Colonic mucosa (tissue), 4 donors: ENCODE measurements at regions not wholly inside any gene's neighbourhood (a gene's known extent, or its start where the extent isn't known, plus 50 kb on each side); places are given as distances from the start of the nearest gene placed in this dataset.

ENCODE experiments used
- DNase-seq: peaks from one replicate; pipeline ENCODE4 v3.0.0-alpha.2; 2020
- H3K27ac ChIP-seq: fragments of 200-600 bp; one replicate; pipeline ENCODE4 v1.8.0; 2021
- H3K27me3 ChIP-seq: fragments of 200-600 bp; one replicate; pipeline ENCODE4 v1.8.0; 2021
- H3K36me3 ChIP-seq: fragments of 200-600 bp; one replicate; pipeline ENCODE4 v1.8.0; 2021
- H3K4me1 ChIP-seq: fragments of 200-600 bp; one replicate; pipeline ENCODE4 v1.8.0; 2021; ENCODE audit warnings: mild to moderate bottlenecking
- H3K4me3 ChIP-seq: fragments of 200-600 bp; one replicate; pipeline ENCODE4 v1.8.0; 2021
- H3K9ac ChIP-seq, 2 donors: one replicate each; pipeline ENCODE4 v1.7.0; 2013; ENCODE audit warnings: control low read depth in 2 of 2, low read depth in 2 of 2, low read length in 2 of 2
- H3K9me3 ChIP-seq: fragments of 200-600 bp; one replicate; pipeline ENCODE4 v1.8.0; 2021
- CTCF ChIP-seq: fragments of 200-600 bp; IDR thresholded peaks from one replicate; pipeline ENCODE4 v1.8.0; 2022; ENCODE audit warnings: antibody characterized with exemption, mild to moderate bottlenecking
- intact Hi-C: fragments of 100-400 bp; cut with DNase I; formaldehyde crosslinking; loops from one replicate; pipeline ENCODE4 v1.14.1; 2022
- donor health status: healthy.
- donor health status: DM: no; HTN: no; CAD: no.
- donor health status: DM: no; HTN: no; CAD: no.

- Histone ChIP-seq H3K4me1 (no peaks in the 10 kb centered on the region), H3K4me3 (no peak overlapping the region), H3K36me3 (no peaks in the 10 kb centered on the region), H3K27ac (no peak overlapping the region), H3K9ac (no peak overlapping the region), H3K27me3 (no peaks in the 10 kb centered on the region), H3K9me3 (no peaks in the 10 kb centered on the region)
- intact Hi-C loops = no loop called here
- DNase-seq = no peak
- TF ChIP-seq CTCF = no peak
Observed at GRCh38 chr2:176463546-176463945, 194.3 kb downstream of the MTX2 start.

DNA sequence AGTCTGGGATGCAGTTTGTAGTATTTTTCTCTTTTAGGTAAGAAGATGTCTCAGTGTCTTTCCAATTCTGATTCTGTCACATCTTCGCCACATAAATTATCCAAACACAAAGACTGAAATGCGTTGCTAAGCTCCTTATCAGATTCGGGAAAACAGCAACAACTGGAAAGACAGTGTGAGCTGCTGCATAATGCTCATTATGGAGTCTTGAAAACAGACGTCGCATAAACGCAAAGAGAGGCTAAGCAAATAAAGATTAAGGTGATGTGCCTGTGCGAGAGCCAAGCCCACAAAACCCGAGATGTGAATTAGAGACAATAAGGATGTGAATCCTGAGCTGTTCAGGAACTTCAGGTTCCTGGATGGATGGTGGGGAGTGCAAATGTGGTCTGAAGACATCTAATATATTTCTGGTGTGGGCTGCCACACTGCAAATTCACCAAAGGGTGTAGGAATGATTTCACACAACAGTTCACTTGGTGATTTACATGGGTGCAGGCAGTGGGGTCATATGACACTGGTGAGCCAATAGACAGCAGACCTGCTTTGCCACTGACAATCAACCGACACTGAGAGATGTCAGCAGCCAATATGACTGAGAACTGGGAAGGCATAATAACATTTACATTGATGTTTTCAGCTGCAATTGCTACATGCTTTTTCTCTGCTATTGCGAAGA lies 195.8 kb downstream of the MTX2 start:
- Histone ChIP-seq H3K4me3 (no peak overlapping the region), H3K27me3 (no peaks in the 10 kb centered on the region), H3K36me3 (no peaks in the 10 kb centered on the region), H3K27ac (no peak overlapping the region), H3K9me3 (no peaks in the 10 kb centered on the region), H3K4me1 (no peaks in the 10 kb centered on the region), H3K9ac (no peak overlapping the region)
- DNase-seq = no peak
- intact Hi-C loops = no loop called here
- TF ChIP-seq CTCF = no peak

DNA sequence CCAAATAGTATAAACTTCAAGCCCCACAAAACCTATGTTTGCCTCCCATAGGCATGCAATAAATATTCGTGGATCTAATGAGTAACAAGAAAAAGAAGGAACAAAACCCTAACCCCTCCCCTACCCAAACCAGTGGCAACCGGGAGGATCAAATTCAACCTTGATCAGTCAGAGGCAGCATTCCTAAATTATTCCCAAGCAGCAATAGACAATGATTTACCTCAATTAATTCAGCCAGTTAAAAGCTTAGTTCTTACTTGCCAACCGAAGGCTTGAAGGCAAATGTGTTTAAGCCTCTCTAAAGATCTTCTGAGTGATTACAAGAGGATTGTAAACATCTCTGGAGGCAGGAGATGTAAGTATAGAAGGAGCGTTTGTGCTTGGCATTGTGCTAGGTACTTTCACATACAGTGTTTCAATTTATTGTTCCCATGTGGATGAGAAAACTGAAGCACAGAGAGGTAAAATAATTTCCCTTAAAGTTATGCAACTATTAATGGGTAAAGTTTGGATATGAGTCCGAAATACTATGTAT lies 197.7 kb downstream of the MTX2 start:
- no peak for DNase-seq
- no peaks in the 10 kb centered on the region for H3K36me3 ChIP-seq
- no peaks in the 10 kb centered on the region for H3K4me1 ChIP-seq
- no peak overlapping the region for H3K27ac ChIP-seq
- no peak overlapping the region for H3K4me3 ChIP-seq
- intact Hi-C loops = no loop called here
- no peaks in the 10 kb centered on the region for H3K27me3 ChIP-seq
- H3K9me3 ChIP-seq = no peaks in the 10 kb centered on the region
- H3K9ac ChIP-seq = no peak overlapping the region
- no peak for TF ChIP-seq CTCF

GRCh38 chr2:176467595-176467994 lies 198.4 kb downstream of the MTX2 start:
- TF ChIP-seq CTCF = no peak
- no peak overlapping the region for H3K27ac ChIP-seq
- H3K4me3 ChIP-seq = no peak overlapping the region
- no peaks in the 10 kb centered on the region for H3K4me1 ChIP-seq
- intact Hi-C loops = no loop called here
- no peaks in the 10 kb centered on the region for H3K36me3 ChIP-seq
- H3K27me3 ChIP-seq = no peaks in the 10 kb centered on the region
- H3K9me3 ChIP-seq = no peaks in the 10 kb centered on the region
- no peak for DNase-seq
- no peak overlapping the region for H3K9ac ChIP-seq

DNA sequence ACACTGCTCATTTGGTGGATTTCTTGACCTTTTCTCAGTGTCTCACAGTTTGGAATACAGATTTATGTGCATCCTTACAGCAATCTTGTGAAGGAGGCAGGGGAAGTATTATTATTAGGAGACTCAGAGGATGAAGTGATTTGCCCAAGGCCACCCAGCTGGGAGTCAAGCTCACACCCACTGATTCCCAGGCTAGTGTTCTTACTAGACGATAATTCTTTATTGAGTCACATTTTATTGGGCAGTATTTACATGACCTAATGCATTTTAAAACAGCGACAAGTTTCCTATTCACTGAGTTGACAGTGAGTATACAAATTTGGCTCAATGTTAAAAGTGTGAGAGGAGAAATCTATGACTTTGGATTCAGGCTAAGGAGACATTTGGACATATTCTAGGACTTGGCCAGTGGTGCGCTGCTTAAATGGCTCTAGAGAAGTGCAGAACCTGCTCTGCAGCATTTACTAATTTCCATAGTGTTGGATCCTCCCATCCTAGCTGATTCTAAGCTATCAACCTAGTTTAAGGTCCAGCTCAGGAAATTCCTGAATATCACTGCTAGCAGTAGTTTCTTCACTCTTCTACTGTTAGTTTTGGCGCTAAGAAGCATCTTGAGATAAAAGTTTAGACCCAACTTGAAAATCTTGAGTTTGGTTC lies 199.3 kb downstream of the MTX2 start:
- no peak overlapping the region for H3K4me3 ChIP-seq
- H3K27ac ChIP-seq = no peak overlapping the region
- no peaks in the 10 kb centered on the region for H3K36me3 ChIP-seq
- H3K4me1 ChIP-seq = no peaks in the 10 kb centered on the region
- H3K27me3 ChIP-seq = no peaks in the 10 kb centered on the region
- H3K9me3 ChIP-seq = no peaks in the 10 kb centered on the region
- intact Hi-C loops = no loop called here
- DNase-seq = no peak
- no peak overlapping the region for H3K9ac ChIP-seq
- TF ChIP-seq CTCF = no peak
